ENCODE measurements at regions not wholly inside any gene's neighbourhood (a gene's known extent, or its start where the extent isn't known, plus 50 kb on each side); places are given as distances from the start of the nearest gene placed in this dataset.

GRCh38 chr2:13578547-13578946 lies 861.8 kb downstream of the TRIB2 start:
- no peak overlapping the region for H3K4me3 ChIP-seq (replicated peaks; ENCODE audit: insufficient read depth, low read length)
- no peaks in the 10 kb centered on the region for H3K27me3 ChIP-seq (ENCODE audit: insufficient read depth, poor library complexity, severe bottlenecking)
- H3K27ac ChIP-seq (replicated peaks), result no peak overlapping the region
- DNase-seq (ENCODE audit: low read depth in 1 of 2, low spot score in 1 of 2), result no peak
- TF ChIP-seq SPI1 (IDR thresholded peaks at IDR 0.05; ENCODE audit: borderline replicate concordance, low read depth) (no peak), REST (IDR thresholded peaks at IDR 0.05; ENCODE audit: insufficient replicate concordance, low read depth) (no peak), POLR2AphosphoS5 (IDR thresholded peaks at IDR 0.05; ENCODE audit: low read depth) (no peak), GABPA (IDR thresholded peaks at IDR 0.05; ENCODE audit: low read depth) (no peak)
- TF ChIP-seq, protein P1, sequence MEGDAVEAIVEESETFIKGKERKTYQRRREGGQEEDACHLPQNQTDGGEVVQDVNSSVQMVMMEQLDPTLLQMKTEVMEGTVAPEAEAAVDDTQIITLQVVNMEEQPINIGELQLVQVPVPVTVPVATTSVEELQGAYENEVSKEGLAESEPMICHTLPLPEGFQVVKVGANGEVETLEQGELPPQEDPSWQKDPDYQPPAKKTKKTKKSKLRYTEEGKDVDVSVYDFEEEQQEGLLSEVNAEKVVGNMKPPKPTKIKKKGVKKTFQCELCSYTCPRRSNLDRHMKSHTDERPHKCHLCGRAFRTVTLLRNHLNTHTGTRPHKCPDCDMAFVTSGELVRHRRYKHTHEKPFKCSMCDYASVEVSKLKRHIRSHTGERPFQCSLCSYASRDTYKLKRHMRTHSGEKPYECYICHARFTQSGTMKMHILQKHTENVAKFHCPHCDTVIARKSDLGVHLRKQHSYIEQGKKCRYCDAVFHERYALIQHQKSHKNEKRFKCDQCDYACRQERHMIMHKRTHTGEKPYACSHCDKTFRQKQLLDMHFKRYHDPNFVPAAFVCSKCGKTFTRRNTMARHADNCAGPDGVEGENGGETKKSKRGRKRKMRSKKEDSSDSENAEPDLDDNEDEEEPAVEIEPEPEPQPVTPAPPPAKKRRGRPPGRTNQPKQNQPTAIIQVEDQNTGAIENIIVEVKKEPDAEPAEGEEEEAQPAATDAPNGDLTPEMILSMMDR (IDR thresholded peaks at IDR 0.05; ENCODE audit: insufficient read depth, low read length), result no peak

GRCh38 chr2:13581471-13581870 lies 864.7 kb downstream of the TRIB2 start:
- Histone ChIP-seq H3K4me3 (replicated peaks; ENCODE audit: insufficient read depth, low read length) (no peak overlapping the region), H3K27me3 (ENCODE audit: insufficient read depth, poor library complexity, severe bottlenecking) (no peaks in the 10 kb centered on the region), H3K27ac (replicated peaks) (no peak overlapping the region)
- no peak for DNase-seq (ENCODE audit: low read depth in 1 of 2, low spot score in 1 of 2)
- TF ChIP-seq, protein P1 (IDR thresholded peaks at IDR 0.05; ENCODE audit: insufficient read depth, low read length), result no peak
- TF ChIP-seq REST (IDR thresholded peaks at IDR 0.05; ENCODE audit: insufficient replicate concordance, low read depth), result no peak
- TF ChIP-seq POLR2AphosphoS5 (IDR thresholded peaks at IDR 0.05; ENCODE audit: low read depth), result no peak
- no peak for TF ChIP-seq GABPA (IDR thresholded peaks at IDR 0.05; ENCODE audit: low read depth)
- TF ChIP-seq SPI1 (IDR thresholded peaks at IDR 0.05; ENCODE audit: borderline replicate concordance, low read depth), result no peak

DNA sequence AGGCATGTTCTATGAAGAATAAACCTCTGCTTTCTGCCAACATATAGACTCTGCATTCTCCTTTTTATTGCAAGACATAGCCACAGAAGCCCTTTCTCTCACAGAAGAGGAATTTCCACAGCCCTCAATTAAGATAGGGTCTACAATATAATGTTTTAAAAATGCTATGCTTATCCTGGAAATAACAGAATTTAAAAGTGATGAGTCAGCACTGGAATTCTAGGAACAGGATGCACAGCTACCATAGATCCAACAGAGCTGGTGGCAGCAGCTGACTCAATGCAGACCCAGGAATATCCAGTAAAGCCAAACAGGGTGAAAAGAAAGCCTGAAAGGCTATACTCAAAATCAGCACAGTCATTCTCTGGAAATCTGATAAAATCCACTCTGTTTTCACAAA lies 866.9 kb downstream of the TRIB2 start:
- Histone ChIP-seq H3K27me3 (ENCODE audit: insufficient read depth, poor library complexity, severe bottlenecking) (no peaks in the 10 kb centered on the region), H3K27ac (replicated peaks) (no peak overlapping the region), H3K4me3 (replicated peaks; ENCODE audit: insufficient read depth, low read length) (no peak overlapping the region)
- TF ChIP-seq GABPA (IDR thresholded peaks at IDR 0.05; ENCODE audit: low read depth) (no peak), REST (IDR thresholded peaks at IDR 0.05; ENCODE audit: insufficient replicate concordance, low read depth) (no peak), SPI1 (IDR thresholded peaks at IDR 0.05; ENCODE audit: borderline replicate concordance, low read depth) (no peak)
- TF ChIP-seq, protein P1 (IDR thresholded peaks at IDR 0.05; ENCODE audit: insufficient read depth, low read length), result no peak
- no peak for DNase-seq (ENCODE audit: low read depth in 1 of 2, low spot score in 1 of 2)
